Loucy (cell line): ENCODE measurements at regions not wholly inside any gene's neighbourhood (a gene's known extent, or its start where the extent isn't known, plus 50 kb on each side); places are given as distances from the start of the nearest gene placed in this dataset.

Experiments used
- H2AFZ ChIP-seq: fragments of 200-600 bp; sonication (generic); 2 replicates; pipeline ENCODE4 v1.6.0; 2016; ENCODE audit warnings: antibody characterized with exemption, mild to moderate bottlenecking, low read length, moderate library complexity
- H3F3A ChIP-seq: fragments of 200-600 bp; 2 replicates; pipeline ENCODE4 v1.6.0; 2016; ENCODE audit warnings: antibody characterized with exemption, low read depth, mild to moderate bottlenecking
- H3K27me3 ChIP-seq: fragments of 200-600 bp; sonication (generic); 2 replicates; pipeline ENCODE4 v1.6.1; 2014; ENCODE audit warnings: low read length, mild to moderate bottlenecking; ENCODE audit not compliant: insufficient read depth, poor library complexity, severe bottlenecking
- H3K36me3 ChIP-seq: fragments of 200-600 bp; sonication (generic); 2 replicates; pipeline ENCODE4 v1.6.1; 2016; ENCODE audit warnings: low read length; ENCODE audit not compliant: insufficient read depth
- H3K4me1 ChIP-seq: fragments of 200-600 bp; sonication (generic); 2 replicates; pipeline ENCODE4 v1.5.1; 2014; ENCODE audit warnings: low read length, mild to moderate bottlenecking; ENCODE audit not compliant: insufficient read depth, poor library complexity, severe bottlenecking
- H3K4me2 ChIP-seq: fragments of 200-600 bp; sonication (generic); 2 replicates; pipeline ENCODE4 v1.6.0; 2014; ENCODE audit warnings: antibody characterized with exemption, low read length, low read depth, mild to moderate bottlenecking; ENCODE audit not compliant: poor library complexity, severe bottlenecking
- H3K4me3 ChIP-seq: fragments of 200-600 bp; sonication (generic); 2 replicates; pipeline ENCODE4 v1.5.1; 2014; ENCODE audit warnings: low read length, mild to moderate bottlenecking, mixed read lengths; ENCODE audit not compliant: poor library complexity, severe bottlenecking
- H3K79me2 ChIP-seq: fragments of 200-600 bp; sonication (generic); 2 replicates; pipeline ENCODE4 v1.6.1; 2014; ENCODE audit warnings: low read length; ENCODE audit not compliant: insufficient read depth
- H3K9ac ChIP-seq: fragments of 200-600 bp; sonication (generic); 2 replicates; pipeline ENCODE4 v1.6.0; 2014; ENCODE audit warnings: mild to moderate bottlenecking, low read depth, low read length, moderate library complexity; ENCODE audit not compliant: poor library complexity, severe bottlenecking
- H3K9me2 ChIP-seq: fragments of 200-600 bp; sonication (generic); replicated peaks from 2 replicates; pipeline ENCODE4 v1.6.1; 2016; ENCODE audit warnings: low read depth, low read length, mixed read lengths
- H3K9me3 ChIP-seq: fragments of 200-600 bp; sonication (generic); 2 replicates; pipeline ENCODE4 v1.6.1; 2014; ENCODE audit warnings: mild to moderate bottlenecking, antibody characterized with exemption, low read length, low read depth; ENCODE audit not compliant: insufficient read depth
- H4K20me1 ChIP-seq: fragments of 200-600 bp; sonication (generic); 2 replicates; pipeline ENCODE4 v1.6.0; 2014; ENCODE audit warnings: antibody characterized with exemption, low read length, mild to moderate bottlenecking; ENCODE audit not compliant: insufficient read depth, poor library complexity, severe bottlenecking
- EZH2phosphoT487 ChIP-seq: fragments of 200-600 bp; IDR thresholded peaks from 2 replicates; pipeline ENCODE4 v1.6.1; 2018; ENCODE audit warnings: antibody characterized with exemption, mild to moderate bottlenecking, moderate library complexity, borderline replicate concordance
- TF ChIP-seq, protein P1 (sequence below): fragments of 200-600 bp; sonication (generic); conservative IDR thresholded peaks from 2 replicates; pipeline ENCODE4 v1.5.1; 2014; ENCODE audit warnings: mild to moderate bottlenecking, antibody characterized with exemption, low read length

GRCh38 chr11:44365616-44366015 is 55.7 kb upstream of the ALX4 start:
- Histone ChIP-seq H3K79me2 (no peaks in the 10 kb centered on the region), H3F3A (no peaks in the 10 kb centered on the region), H3K9me2 (no peaks in the 10 kb centered on the region), H3K4me2 (no peak overlapping the region), H3K36me3 (no peaks in the 10 kb centered on the region), H3K9me3 (no peaks in the 10 kb centered on the region), H2AFZ (no peak overlapping the region), H3K27me3 (no peaks in the 10 kb centered on the region), H3K4me3 (no peak overlapping the region), H3K9ac (no peak overlapping the region), H3K4me1 (no peaks in the 10 kb centered on the region), H4K20me1 (no peaks in the 10 kb centered on the region)
- TF ChIP-seq EZH2phosphoT487: no peak
- TF ChIP-seq, protein P1, sequence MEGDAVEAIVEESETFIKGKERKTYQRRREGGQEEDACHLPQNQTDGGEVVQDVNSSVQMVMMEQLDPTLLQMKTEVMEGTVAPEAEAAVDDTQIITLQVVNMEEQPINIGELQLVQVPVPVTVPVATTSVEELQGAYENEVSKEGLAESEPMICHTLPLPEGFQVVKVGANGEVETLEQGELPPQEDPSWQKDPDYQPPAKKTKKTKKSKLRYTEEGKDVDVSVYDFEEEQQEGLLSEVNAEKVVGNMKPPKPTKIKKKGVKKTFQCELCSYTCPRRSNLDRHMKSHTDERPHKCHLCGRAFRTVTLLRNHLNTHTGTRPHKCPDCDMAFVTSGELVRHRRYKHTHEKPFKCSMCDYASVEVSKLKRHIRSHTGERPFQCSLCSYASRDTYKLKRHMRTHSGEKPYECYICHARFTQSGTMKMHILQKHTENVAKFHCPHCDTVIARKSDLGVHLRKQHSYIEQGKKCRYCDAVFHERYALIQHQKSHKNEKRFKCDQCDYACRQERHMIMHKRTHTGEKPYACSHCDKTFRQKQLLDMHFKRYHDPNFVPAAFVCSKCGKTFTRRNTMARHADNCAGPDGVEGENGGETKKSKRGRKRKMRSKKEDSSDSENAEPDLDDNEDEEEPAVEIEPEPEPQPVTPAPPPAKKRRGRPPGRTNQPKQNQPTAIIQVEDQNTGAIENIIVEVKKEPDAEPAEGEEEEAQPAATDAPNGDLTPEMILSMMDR: no peak

- no peak overlapping the region for H3K4me3 ChIP-seq
- no peaks in the 10 kb centered on the region for H4K20me1 ChIP-seq
- H3K4me2 ChIP-seq: no peak overlapping the region
- no peaks in the 10 kb centered on the region for H3K9me3 ChIP-seq
- H3K79me2 ChIP-seq: no peaks in the 10 kb centered on the region
- H3K9ac ChIP-seq: no peak overlapping the region
- H3K27me3 ChIP-seq: no peaks in the 10 kb centered on the region
- no peaks in the 10 kb centered on the region for H3F3A ChIP-seq
- TF ChIP-seq, protein P1: no peak
- TF ChIP-seq EZH2phosphoT487: no peak
- H3K4me1 ChIP-seq: no peaks in the 10 kb centered on the region
- H3K36me3 ChIP-seq: no peaks in the 10 kb centered on the region
- no peak overlapping the region for H2AFZ ChIP-seq
- H3K9me2 ChIP-seq: no peaks in the 10 kb centered on the region
These were observed 56.1 kb upstream of the ALX4 start for GRCh38 chr11:44366026-44366425.

- Histone ChIP-seq H3K4me1 (no peaks in the 10 kb centered on the region), H3K4me2 (no peak overlapping the region), H3K9me2 (no peaks in the 10 kb centered on the region), H3K79me2 (no peaks in the 10 kb centered on the region), H3K9me3 (no peaks in the 10 kb centered on the region), H3K36me3 (no peaks in the 10 kb centered on the region), H3K9ac (no peak overlapping the region), H4K20me1 (no peaks in the 10 kb centered on the region), H3K27me3 (no peaks in the 10 kb centered on the region), H2AFZ (no peak overlapping the region), H3K4me3 (no peak overlapping the region), H3F3A (no peaks in the 10 kb centered on the region)
- TF ChIP-seq, protein P1: no peak
- no peak for TF ChIP-seq EZH2phosphoT487
These were observed 56.8 kb upstream of the ALX4 start for GRCh38 chr11:44366741-44367140.
